Parathyroid adenoma (tissue), 2 donors: ENCODE measurements at regions not wholly inside any gene's neighbourhood (a gene's known extent, or its start where the extent isn't known, plus 50 kb on each side); places are given as distances from the start of the nearest gene placed in this dataset.

ENCODE experiments used
- H2AFZ ChIP-seq: fragments of 300-600 bp; sonication (generic); one replicate; pipeline ENCODE4 v1.7.0; 2017; ENCODE audit warnings: antibody characterized with exemption, mild to moderate bottlenecking
- H3K27ac ChIP-seq: fragments of 300-600 bp; sonication (generic); one replicate; pipeline ENCODE4 v1.7.0; 2017
- H3K27me3 ChIP-seq: fragments of 300-600 bp; sonication (generic); one replicate; pipeline ENCODE4 v1.7.0; 2017; ENCODE audit warnings: low read length; ENCODE audit not compliant: control insufficient read depth, insufficient read depth
- H3K36me3 ChIP-seq: fragments of 300-600 bp; sonication (generic); one replicate; pipeline ENCODE4 v1.7.0; 2017; ENCODE audit warnings: low read length; ENCODE audit not compliant: control insufficient read depth, insufficient read depth
- H3K4me1 ChIP-seq: fragments of 300-600 bp; sonication (generic); one replicate; pipeline ENCODE4 v1.7.0; 2017; ENCODE audit warnings: control low read depth
- H3K4me2 ChIP-seq: fragments of 300-600 bp; sonication (generic); one replicate; pipeline ENCODE4 v1.7.0; 2017; ENCODE audit warnings: low read length
- H3K4me3 ChIP-seq: fragments of 300-600 bp; sonication (generic); one replicate; pipeline ENCODE4 v1.7.0; 2017; ENCODE audit warnings: low read depth, low read length
- H3K79me2 ChIP-seq: fragments of 300-600 bp; sonication (generic); one replicate; pipeline ENCODE4 v1.7.0; 2017; ENCODE audit warnings: control low read depth
- H3K9ac ChIP-seq: fragments of 300-600 bp; sonication (generic); one replicate; pipeline ENCODE4 v1.7.0; 2017; ENCODE audit warnings: mild to moderate bottlenecking
- H3K9me3 ChIP-seq: fragments of 300-600 bp; sonication (generic); one replicate; pipeline ENCODE4 v1.7.0; 2017; ENCODE audit warnings: low read length; ENCODE audit not compliant: control insufficient read depth
- TF ChIP-seq, protein P1 (sequence below): fragments of 300-600 bp; sonication (generic); IDR thresholded peaks from one replicate; pipeline ENCODE4 v1.7.0; 2017; ENCODE audit warnings: antibody characterized with exemption, mild to moderate bottlenecking
- donor health status: primary hyperparathyroidism.

DNA sequence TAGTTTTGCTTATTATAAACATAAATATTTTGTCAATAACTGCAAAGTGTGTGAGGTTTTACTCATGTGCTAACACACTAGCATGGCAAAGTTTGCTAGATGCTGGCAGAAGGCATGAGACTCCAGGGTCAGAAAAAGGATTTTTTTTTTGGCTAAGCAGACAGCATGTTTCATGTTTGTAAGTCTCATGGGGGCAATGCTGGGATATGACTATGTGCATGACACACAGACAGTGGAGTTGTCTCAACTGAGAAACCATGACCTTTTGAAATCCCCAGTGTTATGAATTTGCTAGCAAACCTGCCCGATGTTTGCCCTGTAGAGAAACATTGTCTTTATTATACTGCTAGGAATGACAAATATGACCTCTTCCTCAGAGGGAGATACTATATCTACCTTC, 448.2 kb downstream of the BRINP3 start:
- no peaks in the 10 kb centered on the region for H3K79me2 ChIP-seq
- TF ChIP-seq, protein P1, sequence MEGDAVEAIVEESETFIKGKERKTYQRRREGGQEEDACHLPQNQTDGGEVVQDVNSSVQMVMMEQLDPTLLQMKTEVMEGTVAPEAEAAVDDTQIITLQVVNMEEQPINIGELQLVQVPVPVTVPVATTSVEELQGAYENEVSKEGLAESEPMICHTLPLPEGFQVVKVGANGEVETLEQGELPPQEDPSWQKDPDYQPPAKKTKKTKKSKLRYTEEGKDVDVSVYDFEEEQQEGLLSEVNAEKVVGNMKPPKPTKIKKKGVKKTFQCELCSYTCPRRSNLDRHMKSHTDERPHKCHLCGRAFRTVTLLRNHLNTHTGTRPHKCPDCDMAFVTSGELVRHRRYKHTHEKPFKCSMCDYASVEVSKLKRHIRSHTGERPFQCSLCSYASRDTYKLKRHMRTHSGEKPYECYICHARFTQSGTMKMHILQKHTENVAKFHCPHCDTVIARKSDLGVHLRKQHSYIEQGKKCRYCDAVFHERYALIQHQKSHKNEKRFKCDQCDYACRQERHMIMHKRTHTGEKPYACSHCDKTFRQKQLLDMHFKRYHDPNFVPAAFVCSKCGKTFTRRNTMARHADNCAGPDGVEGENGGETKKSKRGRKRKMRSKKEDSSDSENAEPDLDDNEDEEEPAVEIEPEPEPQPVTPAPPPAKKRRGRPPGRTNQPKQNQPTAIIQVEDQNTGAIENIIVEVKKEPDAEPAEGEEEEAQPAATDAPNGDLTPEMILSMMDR = no peak

DNA sequence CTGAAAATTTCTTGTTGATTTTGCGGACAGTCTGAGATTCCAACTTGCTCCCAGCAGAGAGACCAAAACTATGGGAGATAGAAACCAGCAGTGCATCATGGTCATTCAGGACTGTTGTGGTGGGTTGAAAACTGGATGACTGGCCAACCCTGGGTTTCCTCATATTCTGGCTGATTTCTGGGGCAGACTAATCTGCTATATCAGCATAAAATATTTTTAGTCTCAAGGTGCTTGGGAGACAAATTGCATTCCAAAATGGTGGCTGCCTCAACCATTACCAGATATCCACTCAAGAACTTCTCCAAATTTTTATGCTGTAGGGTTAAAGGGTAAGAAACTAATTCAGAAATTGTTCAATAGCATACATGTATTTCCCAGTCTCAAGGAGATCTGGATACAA, 434.0 kb downstream of the BRINP3 start:
- Histone ChIP-seq H3K9ac (no peak overlapping the region), H3K27ac (no peak overlapping the region), H2AFZ (no peak overlapping the region), H3K9me3 (no peaks in the 10 kb centered on the region), H3K4me3 (no peak overlapping the region), H3K27me3 (no peaks in the 10 kb centered on the region), H3K79me2 (no peaks in the 10 kb centered on the region), H3K4me2 (no peak overlapping the region), H3K36me3 (no peaks in the 10 kb centered on the region), H3K4me1 (no peaks in the 10 kb centered on the region)
- TF ChIP-seq, protein P1 = no peak

More for the DNA sequence above, 448.2 kb downstream of the BRINP3 start:
- no peak overlapping the region for H3K4me3 ChIP-seq
- H2AFZ ChIP-seq = no peak overlapping the region
- no peak overlapping the region for H3K4me2 ChIP-seq
- no peak overlapping the region for H3K9ac ChIP-seq
- H3K27ac ChIP-seq = no peak overlapping the region
- H3K27me3 ChIP-seq = no peaks in the 10 kb centered on the region
- H3K9me3 ChIP-seq = no peaks in the 10 kb centered on the region
- no peaks in the 10 kb centered on the region for H3K4me1 ChIP-seq
- no peaks in the 10 kb centered on the region for H3K36me3 ChIP-seq

DNA sequence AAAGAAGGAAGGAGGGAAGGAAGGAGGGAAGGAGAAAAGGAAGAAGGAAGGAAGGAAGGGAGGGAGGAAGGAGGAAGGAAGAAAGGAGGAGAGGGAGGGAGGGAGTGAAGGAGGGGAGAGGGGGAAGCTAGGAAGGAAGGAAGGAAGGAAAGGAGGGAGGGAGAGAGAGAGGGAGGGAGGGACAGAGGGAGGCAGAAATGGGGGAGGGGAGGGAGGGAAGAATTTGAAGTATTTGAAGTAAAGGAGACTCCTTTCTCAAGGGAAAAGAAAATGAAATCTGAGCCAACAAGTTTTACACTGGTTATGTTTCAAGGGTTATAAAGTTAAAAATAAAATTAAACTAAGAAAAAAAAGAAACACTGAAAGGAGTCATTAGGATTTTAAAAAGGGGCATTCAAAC, 431.4 kb downstream of the BRINP3 start:
- Histone ChIP-seq H2AFZ (no peak overlapping the region), H3K27me3 (no peaks in the 10 kb centered on the region), H3K4me3 (no peak overlapping the region), H3K9me3 (no peaks in the 10 kb centered on the region), H3K36me3 (no peaks in the 10 kb centered on the region), H3K4me2 (no peak overlapping the region), H3K9ac (no peak overlapping the region), H3K27ac (no peak overlapping the region), H3K4me1 (no peaks in the 10 kb centered on the region), H3K79me2 (no peaks in the 10 kb centered on the region)
- TF ChIP-seq, protein P1 = no peak
